ENCODE measurements at regions not wholly inside any gene's neighbourhood (a gene's known extent, or its start where the extent isn't known, plus 50 kb on each side); places are given as distances from the start of the nearest gene placed in this dataset.

DNA sequence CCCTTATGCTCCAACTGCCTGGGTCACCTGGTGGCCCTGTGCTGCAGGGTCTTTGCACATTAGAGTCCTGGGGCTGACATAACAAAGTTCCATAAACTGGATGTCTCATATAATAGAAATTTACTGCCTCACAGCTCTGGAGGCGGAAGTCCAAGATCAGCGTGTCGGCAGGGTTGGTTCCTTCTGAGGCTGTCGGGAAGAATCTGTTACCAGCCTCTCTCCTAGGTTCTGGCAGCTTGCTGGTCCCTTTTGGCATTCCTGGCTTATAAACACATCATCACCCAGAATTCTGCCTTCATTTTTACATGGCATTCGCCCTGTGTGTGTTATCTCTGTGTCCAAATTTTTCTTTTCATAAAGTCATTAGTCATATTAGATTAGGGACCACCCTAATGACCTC is 170.5 kb downstream of the NDUFA10 start:
- POLR2A ChIA-PET = no interaction called here
- CTCF ChIA-PET = no interaction called here
- DNase-seq (ENCODE audit: extremely low spot score) = no peak
- TF ChIP-seq CTCF (IDR thresholded peaks at IDR 0.05; ENCODE audit: control extremely low read depth, extremely low read depth, low read depth, missing control alignments) = no peak

GRCh38 chr2:239853706-239854327 is 171.3 kb downstream of the NDUFA10 start:
- POLR2A ChIA-PET = no interaction called here
- DNase-seq (ENCODE audit: extremely low spot score) = no peak
- CTCF ChIA-PET = no interaction called here

GRCh38 chr2:239853121-239853520 is 172.0 kb downstream of the NDUFA10 start:
- TF ChIP-seq CTCF (IDR thresholded peaks at IDR 0.05; ENCODE audit: control extremely low read depth, extremely low read depth, low read depth, missing control alignments) = no peak
- DNase-seq (ENCODE audit: extremely low spot score) = no peak
- ChIA-PET POLR2A (no interaction called here), CTCF (no interaction called here)

More at GRCh38 chr2:239853706-239854327, 171.3 kb downstream of the NDUFA10 start:
- TF ChIP-seq CTCF (IDR thresholded peaks at IDR 0.05; ENCODE audit: control extremely low read depth, extremely low read depth, low read depth, missing control alignments) = no peak

DNA sequence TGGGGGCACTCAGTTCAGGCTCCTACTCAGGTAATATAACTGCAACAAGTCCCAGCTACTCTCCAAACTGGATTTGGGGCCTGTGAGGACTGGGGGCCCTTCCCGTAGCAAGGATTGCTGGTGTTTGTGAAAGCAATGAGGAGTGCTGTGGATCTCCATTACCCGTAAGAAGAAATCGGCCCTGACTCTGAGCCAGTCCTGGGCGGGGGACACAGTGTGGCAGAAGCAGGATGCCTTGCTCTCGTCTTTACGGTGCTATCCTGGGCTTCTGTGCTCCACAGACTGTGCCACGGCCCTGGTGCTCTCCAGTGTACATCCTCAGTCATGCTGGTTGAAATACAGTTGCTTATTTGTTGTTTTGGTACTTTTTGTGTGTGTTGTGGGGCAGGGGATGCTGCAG is 172.9 kb downstream of the NDUFA10 start:
- TF ChIP-seq CTCF (IDR thresholded peaks at IDR 0.05; ENCODE audit: control extremely low read depth, extremely low read depth, low read depth, missing control alignments) = no peak
- CTCF ChIA-PET = no interaction called here
- no peak for DNase-seq (ENCODE audit: extremely low spot score)
- POLR2A ChIA-PET = no interaction called here

DNA sequence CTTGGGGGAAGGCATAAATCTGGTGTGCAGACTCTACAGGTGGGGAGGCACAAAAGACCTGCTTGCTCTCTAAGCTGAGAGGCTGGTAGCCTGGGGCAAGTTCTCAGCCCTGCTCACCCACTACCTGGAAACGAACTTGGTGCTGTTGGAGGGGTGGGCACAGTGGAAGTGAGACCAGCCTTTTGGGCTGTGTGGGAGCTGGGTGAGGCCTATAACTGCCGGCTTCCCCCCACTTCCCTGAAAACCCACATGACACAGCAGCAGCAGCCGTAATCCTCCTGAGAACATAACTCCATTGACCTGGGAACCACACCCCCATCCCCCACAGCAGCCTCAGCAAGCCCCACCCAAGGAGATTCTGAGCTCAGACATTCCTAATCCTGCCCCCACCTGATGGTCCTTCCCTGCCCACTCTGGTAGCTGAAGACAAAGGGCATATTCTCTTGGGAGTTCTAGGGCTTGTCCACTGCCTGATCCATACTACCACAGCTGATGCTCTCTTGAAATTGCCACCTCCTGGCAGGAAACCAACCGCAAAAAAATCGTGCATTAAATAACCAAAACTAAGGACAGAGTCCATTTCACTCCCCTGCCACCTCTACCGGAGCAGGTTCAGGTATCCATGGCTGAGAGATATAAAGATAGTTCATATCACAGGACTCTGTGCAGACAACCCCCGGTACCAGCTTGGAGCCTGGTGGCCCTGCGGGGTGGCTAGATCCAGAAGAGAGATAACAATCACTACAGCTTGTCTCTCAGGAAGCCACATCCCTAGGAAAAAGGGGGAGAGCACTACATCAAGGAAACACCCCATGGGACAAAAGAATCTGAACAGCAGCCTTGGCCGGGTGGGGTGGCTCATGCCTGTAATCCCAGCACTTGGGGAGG is 178.1 kb downstream of the NDUFA10 start:
- POLR2A ChIA-PET = no interaction called here
- no peak for DNase-seq (ENCODE audit: extremely low spot score)
- TF ChIP-seq CTCF (IDR thresholded peaks at IDR 0.05; ENCODE audit: control extremely low read depth, extremely low read depth, low read depth, missing control alignments) = no peak
- CTCF ChIA-PET = no interaction called here

- no peak for TF ChIP-seq CTCF (IDR thresholded peaks at IDR 0.05; ENCODE audit: control extremely low read depth, extremely low read depth, low read depth, missing control alignments)
- ChIA-PET CTCF (no interaction called here), POLR2A (no interaction called here)
- no peak for DNase-seq (ENCODE audit: extremely low spot score)
Measured at GRCh38 chr2:239845968-239846367, 179.2 kb downstream of the NDUFA10 start.

Measured in GM10248 (cell line).